Heart left ventricle (tissue), 13 donors: ENCODE measurements at regions not wholly inside any gene's neighbourhood (a gene's known extent, or its start where the extent isn't known, plus 50 kb on each side); places are given as distances from the start of the nearest gene placed in this dataset.

Experiments
- POLR2A ChIP-seq, 2 donors: fragments of 450-650 bp; IDR thresholded peaks; one replicate each; pipeline ENCODE4 v1.6.1; 2017; ENCODE audit warnings: antibody characterized with exemption in 2 of 2, mild to moderate bottlenecking in 2 of 2, moderate library complexity in 2 of 2
- TF ChIP-seq, protein P1 (sequence below), 12 donors: fragments of 200-600 bp; sonication (generic) in 4 of 12; IDR thresholded peaks; one replicate each; pipeline versions ENCODE4 v1.5.0 to v1.8.0; 2018 to 2022; ENCODE audit warnings: antibody characterized with exemption in 12 of 12, mild to moderate bottlenecking in 5 of 12
- donor health status: ischemic (EF 13 %, LVEDD 7.1; RV severe dilation, severe dysfunction).
- donor health status: DM: no; HTN: yes; CAD: no.
- donor health status: DM: no; HTN: no; CAD: no.
- donor health status: ischemic (EF 25% LVEDD 6.9; RV normal size, moderate dysfunction).
- donor health status: ischemic (EF 25% LVEDD 5.7; RV mildly dilated, moderate dysfunction).
- donor health status: ischemic (EF 35%, LVEDD 5.7; RV mildly dilated, moderate dysfunction).
- donor health status: nonischemic (EF 11% LVEDD 7.7; RV severe dilation, severe dysfunction).
- donor health status: DM: yes; HTN: yes; CAD: no.
- donor health status: PGD.
- donor health status: ischemic (EF 29% LVEDD 5.4; RV normal size, mild dysfunction).
- donor health status: nonischemic (EF 23%, LVEDD 6.1; RV moderate dilation, normal function).

DNA sequence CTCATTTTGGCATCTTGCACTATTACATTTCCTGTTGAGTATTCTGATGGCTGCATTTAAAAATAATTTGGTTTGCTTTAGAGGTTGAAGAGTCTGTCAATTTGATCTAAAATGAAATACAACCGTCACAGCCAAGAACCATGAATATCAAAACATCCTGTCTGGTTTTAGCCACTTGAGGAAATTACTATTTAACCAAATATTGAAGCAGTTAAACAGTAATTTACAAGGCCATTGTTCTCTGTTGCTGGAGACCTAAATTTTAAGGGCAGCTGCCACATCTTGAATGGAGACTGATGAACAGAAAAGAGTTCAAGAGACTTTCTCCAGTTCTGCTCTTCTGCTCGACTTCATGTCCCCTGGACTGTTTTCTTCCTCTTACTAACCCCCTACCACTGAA, 549.4 kb downstream of the LRRC70 start:
- TF ChIP-seq, protein P1, sequence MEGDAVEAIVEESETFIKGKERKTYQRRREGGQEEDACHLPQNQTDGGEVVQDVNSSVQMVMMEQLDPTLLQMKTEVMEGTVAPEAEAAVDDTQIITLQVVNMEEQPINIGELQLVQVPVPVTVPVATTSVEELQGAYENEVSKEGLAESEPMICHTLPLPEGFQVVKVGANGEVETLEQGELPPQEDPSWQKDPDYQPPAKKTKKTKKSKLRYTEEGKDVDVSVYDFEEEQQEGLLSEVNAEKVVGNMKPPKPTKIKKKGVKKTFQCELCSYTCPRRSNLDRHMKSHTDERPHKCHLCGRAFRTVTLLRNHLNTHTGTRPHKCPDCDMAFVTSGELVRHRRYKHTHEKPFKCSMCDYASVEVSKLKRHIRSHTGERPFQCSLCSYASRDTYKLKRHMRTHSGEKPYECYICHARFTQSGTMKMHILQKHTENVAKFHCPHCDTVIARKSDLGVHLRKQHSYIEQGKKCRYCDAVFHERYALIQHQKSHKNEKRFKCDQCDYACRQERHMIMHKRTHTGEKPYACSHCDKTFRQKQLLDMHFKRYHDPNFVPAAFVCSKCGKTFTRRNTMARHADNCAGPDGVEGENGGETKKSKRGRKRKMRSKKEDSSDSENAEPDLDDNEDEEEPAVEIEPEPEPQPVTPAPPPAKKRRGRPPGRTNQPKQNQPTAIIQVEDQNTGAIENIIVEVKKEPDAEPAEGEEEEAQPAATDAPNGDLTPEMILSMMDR (IDR thresholded peaks at IDR 0.05) = no peak
- TF ChIP-seq POLR2A (IDR thresholded peaks at IDR 0.05) = no peak
